Kidney epithelial cell (primary cell): ENCODE measurements at regions not wholly inside any gene's neighbourhood (a gene's known extent, or its start where the extent isn't known, plus 50 kb on each side); places are given as distances from the start of the nearest gene placed in this dataset.

Source experiments
- DNase-seq: peaks from one replicate; pipeline ENCODE4 v3.0.0-alpha.2; 2010; ENCODE audit warnings: low read depth
- H3K27me3 ChIP-seq: 2 replicates; pipeline ENCODE4 v1.6.0; 2011; ENCODE audit warnings: low read length; ENCODE audit not compliant: control insufficient read depth, insufficient read depth
- H3K36me3 ChIP-seq: 2 replicates; pipeline ENCODE4 v1.5.1; 2011; ENCODE audit warnings: low read length; ENCODE audit not compliant: control insufficient read depth, insufficient read depth
- H3K4me3 ChIP-seq: 2 replicates; pipeline ENCODE4 v1.5.1; 2011; ENCODE audit warnings: low read depth, mild to moderate bottlenecking, control low read depth, low read length
- TF ChIP-seq, protein P1 (sequence below): IDR thresholded peaks from 2 replicates; pipeline ENCODE4 v1.5.1; 2011; ENCODE audit warnings: mild to moderate bottlenecking, moderate library complexity, low read length, control low read depth, inconsistent platforms; ENCODE audit not compliant: insufficient read depth, poor library complexity, severe bottlenecking

DNA sequence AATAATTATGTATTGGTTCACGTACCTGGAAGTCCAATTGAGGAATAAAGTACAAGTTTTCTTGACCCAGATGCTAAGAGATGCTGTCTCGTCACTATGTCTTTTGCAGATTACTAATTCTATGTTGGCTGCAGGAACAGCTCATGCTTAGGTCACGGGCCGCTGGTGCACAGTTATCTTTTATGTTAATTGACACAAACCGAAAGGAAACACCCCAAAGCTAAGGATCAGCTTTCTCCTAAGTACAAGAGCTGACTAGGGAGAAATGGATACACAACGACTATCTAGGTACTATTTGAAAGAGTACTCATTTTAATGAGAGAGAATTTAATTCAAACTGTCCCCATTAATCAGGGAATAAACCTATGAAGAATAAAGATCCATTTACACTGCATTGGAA, 217.7 kb upstream of the SLC35G4 start:
- H3K4me3 ChIP-seq: no peak overlapping the region
- H3K27me3 ChIP-seq: no peaks in the 10 kb centered on the region
- DNase-seq: no peak
- TF ChIP-seq, protein P1, sequence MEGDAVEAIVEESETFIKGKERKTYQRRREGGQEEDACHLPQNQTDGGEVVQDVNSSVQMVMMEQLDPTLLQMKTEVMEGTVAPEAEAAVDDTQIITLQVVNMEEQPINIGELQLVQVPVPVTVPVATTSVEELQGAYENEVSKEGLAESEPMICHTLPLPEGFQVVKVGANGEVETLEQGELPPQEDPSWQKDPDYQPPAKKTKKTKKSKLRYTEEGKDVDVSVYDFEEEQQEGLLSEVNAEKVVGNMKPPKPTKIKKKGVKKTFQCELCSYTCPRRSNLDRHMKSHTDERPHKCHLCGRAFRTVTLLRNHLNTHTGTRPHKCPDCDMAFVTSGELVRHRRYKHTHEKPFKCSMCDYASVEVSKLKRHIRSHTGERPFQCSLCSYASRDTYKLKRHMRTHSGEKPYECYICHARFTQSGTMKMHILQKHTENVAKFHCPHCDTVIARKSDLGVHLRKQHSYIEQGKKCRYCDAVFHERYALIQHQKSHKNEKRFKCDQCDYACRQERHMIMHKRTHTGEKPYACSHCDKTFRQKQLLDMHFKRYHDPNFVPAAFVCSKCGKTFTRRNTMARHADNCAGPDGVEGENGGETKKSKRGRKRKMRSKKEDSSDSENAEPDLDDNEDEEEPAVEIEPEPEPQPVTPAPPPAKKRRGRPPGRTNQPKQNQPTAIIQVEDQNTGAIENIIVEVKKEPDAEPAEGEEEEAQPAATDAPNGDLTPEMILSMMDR: no peak
- H3K36me3 ChIP-seq: no peaks in the 10 kb centered on the region

DNA sequence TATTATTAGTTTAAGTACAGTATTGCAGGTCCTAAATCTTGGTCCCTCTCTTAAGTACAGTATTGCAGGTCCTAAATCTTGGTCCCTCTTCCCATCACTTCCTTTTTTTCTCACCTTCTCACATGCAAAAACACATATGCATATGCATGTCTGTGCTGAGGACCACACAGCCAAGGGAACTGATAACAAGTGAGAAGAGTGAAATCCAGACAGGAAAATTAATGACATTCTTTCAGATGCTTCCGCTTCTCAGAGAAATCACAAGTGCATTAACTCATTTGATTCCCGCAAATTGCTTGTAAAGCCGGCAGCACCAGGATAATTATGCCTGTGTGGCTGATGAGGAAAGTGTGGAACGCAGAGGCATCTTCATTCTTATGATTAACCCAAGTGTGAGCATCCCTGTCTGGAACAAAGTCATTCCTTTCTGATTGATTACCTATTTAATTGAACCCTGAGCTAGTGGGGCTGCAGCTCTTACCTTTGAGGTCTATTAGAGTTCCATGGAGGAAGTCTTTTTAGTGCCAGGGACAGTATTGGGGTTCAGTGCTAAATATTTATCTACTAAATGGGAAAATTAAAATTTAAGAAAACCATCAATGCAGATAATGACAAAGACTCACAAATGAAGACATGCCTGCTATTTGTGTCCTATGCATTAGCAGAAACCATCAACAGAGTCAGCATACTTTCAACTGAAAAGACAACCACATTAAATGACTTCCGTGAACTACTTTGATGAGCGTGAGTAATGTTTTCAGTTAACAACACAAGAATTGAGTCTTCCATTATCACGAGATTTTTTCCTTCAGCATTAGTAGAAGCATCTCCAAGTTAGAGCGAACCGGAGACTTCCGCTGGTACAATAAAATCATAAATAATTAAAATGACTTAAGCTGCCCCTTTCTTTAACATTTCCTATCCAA, 220.4 kb upstream of the SLC35G4 start:
- DNase-seq: no peak
- H3K4me3 ChIP-seq: no peak overlapping the region
- H3K36me3 ChIP-seq: no peaks in the 10 kb centered on the region
- H3K27me3 ChIP-seq: no peaks in the 10 kb centered on the region
- TF ChIP-seq, protein P1: no peak

DNA sequence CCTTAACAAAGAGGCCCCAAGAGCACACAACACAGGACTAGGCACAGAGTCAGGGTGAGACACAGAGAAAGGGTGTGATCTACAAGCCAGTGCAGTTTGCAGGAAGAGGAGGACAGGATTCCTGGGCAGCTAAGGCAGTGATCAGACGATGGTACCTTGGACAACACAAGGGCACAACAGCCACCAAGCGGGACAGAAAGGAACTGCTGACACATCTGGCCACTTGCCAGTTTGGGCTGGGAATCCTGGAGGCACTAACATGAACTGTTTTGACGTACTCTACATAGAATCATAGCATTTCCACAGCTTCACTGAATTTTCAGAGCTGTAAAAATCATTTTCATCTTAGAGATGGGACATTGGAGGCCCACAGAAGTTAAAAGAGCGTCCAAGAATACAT, 221.5 kb upstream of the SLC35G4 start:
- H3K27me3 ChIP-seq: no peaks in the 10 kb centered on the region
- no peaks in the 10 kb centered on the region for H3K36me3 ChIP-seq
- DNase-seq: no peak
- TF ChIP-seq, protein P1: no peak
- no peak overlapping the region for H3K4me3 ChIP-seq

DNA sequence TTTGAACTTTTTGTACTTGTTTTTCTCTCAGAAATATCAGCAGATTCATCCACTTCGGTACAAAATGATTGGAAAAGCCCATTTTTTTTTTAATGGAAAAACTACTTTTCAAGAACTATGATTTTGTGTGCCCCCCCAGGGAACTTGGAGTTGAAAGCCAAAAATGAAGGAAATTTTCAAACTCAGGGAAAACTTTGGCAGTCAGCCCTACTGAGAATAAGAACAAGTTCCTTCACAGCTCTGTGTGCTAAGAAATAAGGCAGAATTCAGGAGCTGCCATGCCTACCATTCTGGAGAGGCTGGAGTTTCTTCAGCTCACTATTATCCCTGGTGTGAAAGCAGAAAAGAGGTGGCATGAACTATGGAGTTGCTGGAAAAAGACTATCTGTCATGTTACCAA, 226.0 kb upstream of the SLC35G4 start:
- H3K4me3 ChIP-seq: no peak overlapping the region
- H3K36me3 ChIP-seq: no peaks in the 10 kb centered on the region
- DNase-seq: no peak
- TF ChIP-seq, protein P1: no peak
- no peaks in the 10 kb centered on the region for H3K27me3 ChIP-seq

DNA sequence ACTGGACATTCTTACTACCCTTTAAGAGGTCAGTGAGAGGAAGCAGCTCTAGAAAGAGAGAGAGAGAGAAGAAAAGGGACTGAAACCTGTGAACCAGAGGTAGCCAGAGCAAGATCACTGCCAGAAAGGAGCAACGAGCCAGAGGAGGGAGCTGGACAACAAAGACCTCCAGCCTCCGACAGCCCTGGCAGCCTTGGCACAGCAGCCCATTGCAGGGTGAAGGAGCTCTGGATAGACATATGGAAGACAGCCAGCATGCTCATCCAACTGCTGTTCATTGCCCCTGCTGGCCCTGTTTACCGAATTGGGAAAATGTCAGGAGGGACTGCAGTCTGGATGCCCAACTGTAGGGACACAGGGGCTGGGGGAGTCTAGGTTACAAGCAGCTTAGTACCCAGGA, 228.4 kb upstream of the SLC35G4 start:
- H3K27me3 ChIP-seq: no peaks in the 10 kb centered on the region
- DNase-seq: no peak
- H3K36me3 ChIP-seq: no peaks in the 10 kb centered on the region
- TF ChIP-seq, protein P1: no peak
- H3K4me3 ChIP-seq: no peak overlapping the region

DNA sequence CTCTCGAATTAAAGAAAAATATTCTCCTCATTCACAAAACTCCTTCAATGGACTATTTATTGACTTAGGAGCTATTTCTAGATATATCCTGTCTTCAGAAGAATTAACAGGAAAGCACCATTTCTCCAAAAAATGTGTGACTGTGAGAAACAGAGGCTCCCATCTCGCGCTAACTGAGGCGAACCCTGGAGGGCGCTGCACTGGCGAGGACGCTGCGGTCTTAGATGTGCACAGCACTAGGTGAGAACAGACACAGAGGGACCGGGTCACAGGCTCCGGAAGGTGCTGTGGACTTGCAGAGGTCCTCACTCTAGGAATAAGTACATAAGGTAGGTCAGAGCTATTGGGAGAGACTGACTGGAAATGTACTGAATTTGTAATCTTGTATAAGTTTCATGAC, 229.7 kb upstream of the SLC35G4 start:
- no peak for DNase-seq
- Histone ChIP-seq H3K4me3 (no peak overlapping the region), H3K27me3 (no peaks in the 10 kb centered on the region), H3K36me3 (no peaks in the 10 kb centered on the region)
- TF ChIP-seq, protein P1: no peak
